GM10266 (cell line): ENCODE measurements at regions not wholly inside any gene's neighbourhood (a gene's known extent, or its start where the extent isn't known, plus 50 kb on each side); places are given as distances from the start of the nearest gene placed in this dataset.

ENCODE experiments used
- DNase-seq: peaks from one replicate; pipeline ENCODE4 v3.0.0; 2012; ENCODE audit errors: extremely low spot score
- CTCF ChIP-seq: IDR thresholded peaks from 2 replicates; pipeline ENCODE4 v1.5.1; 2012; ENCODE audit warnings: mild to moderate bottlenecking, low read depth; ENCODE audit not compliant: control insufficient read depth, insufficient read depth; ENCODE audit errors: missing control alignments

GRCh38 chrX:42437211-42437610 lies 340.8 kb downstream of the PPP1R2C start:
- DNase-seq, result no peak
- TF ChIP-seq CTCF, result no peak

GRCh38 chrX:42434458-42435166 lies 343.4 kb downstream of the PPP1R2C start:
- no peak for TF ChIP-seq CTCF

GRCh38 chrX:42432552-42432951 lies 345.4 kb downstream of the PPP1R2C start:
- no peak for TF ChIP-seq CTCF
- DNase-seq, result no peak

More at GRCh38 chrX:42434458-42435166, 343.4 kb downstream of the PPP1R2C start:
- no peak for DNase-seq

- no peak for TF ChIP-seq CTCF
- DNase-seq, result no peak
These were observed 355.0 kb downstream of the PPP1R2C start for GRCh38 chrX:42422961-42423360.

- TF ChIP-seq CTCF, result no peak
- DNase-seq, result no peak
These were observed 357.5 kb downstream of the PPP1R2C start for GRCh38 chrX:42420426-42420825.

- TF ChIP-seq CTCF, result no peak
- DNase-seq, result no peak
These were observed 362.3 kb downstream of the PPP1R2C start for GRCh38 chrX:42415636-42416035.

GRCh38 chrX:42414057-42414456 lies 363.9 kb downstream of the PPP1R2C start:
- TF ChIP-seq CTCF, result no peak
- no peak for DNase-seq
